ENCODE measurements at regions not wholly inside any gene's neighbourhood (a gene's known extent, or its start where the extent isn't known, plus 50 kb on each side); places are given as distances from the start of the nearest gene placed in this dataset.

- H3K4me1 Mint-ChIP-seq: no peaks in the 10 kb centered on the region
Measured at GRCh38 chr2:100654611-100655010, 91.8 kb downstream of the PDCL3 start.

GRCh38 chr2:100655446-100655845 lies 92.7 kb downstream of the PDCL3 start:
- Mint-ChIP-seq H3K4me3 (no peak overlapping the region), H3K27ac (peak overlapping the region in 1 of 3 experiments; percentile 53)

More at GRCh38 chr2:100654611-100655010, 91.8 kb downstream of the PDCL3 start:
- Mint-ChIP-seq H3K27me3 (ENCODE audit: low read depth) (peaks cover 15% of the 10 kb centered on the region), H3K9me3 (peaks cover 9% of the 10 kb centered on the region), H3K36me3 (ENCODE audit: low read depth) (no peaks in the 10 kb centered on the region), H3K4me3 (no peak overlapping the region), H3K27ac (peak overlapping the region in 1 of 3 experiments; percentile 53)
- no peak for TF ChIP-seq CTCF (IDR thresholded peaks at IDR 0.05; ENCODE audit: unreplicated experiment in 3 of 3)

GRCh38 chr2:100655936-100656534 lies 93.2 kb downstream of the PDCL3 start:
- Mint-ChIP-seq H3K27me3 (ENCODE audit: low read depth) (peaks cover 19% of the 10 kb centered on the region), H3K9me3 (peaks cover 5% of the 10 kb centered on the region), H3K4me3 (no peak overlapping the region), H3K27ac (peak overlapping the region in 1 of 3 experiments; percentile 53), H3K36me3 (ENCODE audit: low read depth) (no peaks in the 10 kb centered on the region), H3K4me1 (no peaks in the 10 kb centered on the region)
- no peak for TF ChIP-seq CTCF (IDR thresholded peaks at IDR 0.05; ENCODE audit: unreplicated experiment in 3 of 3)

More at GRCh38 chr2:100655446-100655845, 92.7 kb downstream of the PDCL3 start:
- no peak for TF ChIP-seq CTCF (IDR thresholded peaks at IDR 0.05; ENCODE audit: unreplicated experiment in 3 of 3)
- Mint-ChIP-seq H3K9me3 (peaks cover 9% of the 10 kb centered on the region), H3K4me1 (no peaks in the 10 kb centered on the region), H3K36me3 (ENCODE audit: low read depth) (no peaks in the 10 kb centered on the region), H3K27me3 (ENCODE audit: low read depth) (peaks cover 19% of the 10 kb centered on the region)

- Mint-ChIP-seq H3K4me1 (no peaks in the 10 kb centered on the region), H3K4me3 (no peak overlapping the region), H3K27ac (no peak overlapping the region), H3K9me3 (peaks cover 2% of the 10 kb centered on the region), H3K36me3 (ENCODE audit: low read depth) (no peaks in the 10 kb centered on the region), H3K27me3 (ENCODE audit: low read depth) (peaks cover 21% of the 10 kb centered on the region)
- no peak for TF ChIP-seq CTCF (IDR thresholded peaks at IDR 0.05; ENCODE audit: unreplicated experiment in 3 of 3)
Measured at GRCh38 chr2:100658017-100658416, 95.2 kb downstream of the PDCL3 start.

GRCh38 chr2:100660851-100661584 lies 98.2 kb downstream of the PDCL3 start:
- TF ChIP-seq CTCF (IDR thresholded peaks at IDR 0.05; ENCODE audit: unreplicated experiment in 3 of 3): no peak
- Mint-ChIP-seq H3K27me3 (ENCODE audit: low read depth) (peaks cover 7% of the 10 kb centered on the region), H3K27ac (no peak overlapping the region), H3K4me3 (no peak overlapping the region), H3K9me3 (no peaks in the 10 kb centered on the region), H3K4me1 (no peaks in the 10 kb centered on the region), H3K36me3 (ENCODE audit: low read depth) (no peaks in the 10 kb centered on the region)
